ENCODE measurements at regions not wholly inside any gene's neighbourhood (a gene's known extent, or its start where the extent isn't known, plus 50 kb on each side); places are given as distances from the start of the nearest gene placed in this dataset.
"Not testable (repeated sequence)": the region's sequence is repeated elsewhere in the genome, so short reads cannot be mapped to it uniquely, and the experiment has no call there.

- H3K4me3 ChIP-seq (replicated peaks in 1 of 3); H3K27me3 ChIP-seq; H3K36me3 ChIP-seq; DNase-seq; intact Hi-C loops (cut with DNase I); H3K9me3 ChIP-seq; H3K4me1 ChIP-seq; H3K27ac ChIP-seq: not testable (repeated sequence)
- 75 to 82% methylated on average over 2 of the region's 2 CpGs for WGBS, 2 donors
Measured at GRCh38 chr17:27099266-27099665, 194.6 kb upstream of the WSB1 start.

- intact Hi-C loops (cut with DNase I); DNase-seq: not testable (repeated sequence)
Measured at GRCh38 chr17:27104605-27105221, 189.2 kb upstream of the WSB1 start.

GRCh38 chr17:27105636-27106035 lies 188.3 kb upstream of the WSB1 start:
- Histone ChIP-seq H3K36me3 (no peaks in the 10 kb centered on the region), H3K27me3 (no peaks in the 10 kb centered on the region), H3K27ac (no peak overlapping the region), H3K4me1 (no peaks in the 10 kb centered on the region), H3K4me3 (replicated peaks in 1 of 3) (no peak overlapping the region), H3K9me3 (no peaks in the 10 kb centered on the region)
- TF ChIP-seq CTCF (IDR thresholded peaks at IDR 0.05): no peak
- TF ChIP-seq POLR2A (IDR thresholded peaks at IDR 0.05): no peak
- no peak for DNase-seq
- 65% methylated on average over 3 of the region's 3 CpGs for WGBS, 2 donors
- intact Hi-C loops (cut with DNase I): no loop called here

More at GRCh38 chr17:27104605-27105221, 189.2 kb upstream of the WSB1 start:
- not testable (repeated sequence) for H3K36me3 ChIP-seq; H3K4me3 ChIP-seq (replicated peaks in 1 of 3); H3K9me3 ChIP-seq; H3K27me3 ChIP-seq; H3K4me1 ChIP-seq; H3K27ac ChIP-seq
- 84 to 89% methylated on average over 28 to 30 of the region's 31 CpGs for WGBS, 2 donors

- no peaks in the 10 kb centered on the region for H3K36me3 ChIP-seq
- no peaks in the 10 kb centered on the region for H3K27me3 ChIP-seq
- DNase-seq: no peak
- TF ChIP-seq CTCF (IDR thresholded peaks at IDR 0.05): no peak
- TF ChIP-seq POLR2A (IDR thresholded peaks at IDR 0.05): no peak
- 46 to 48% methylated on average over 2 of the region's 2 CpGs for WGBS, 2 donors
- no peak overlapping the region for H3K27ac ChIP-seq
- intact Hi-C loops (cut with DNase I): no loop called here
- H3K4me3 ChIP-seq (replicated peaks in 1 of 3): no peak overlapping the region
- no peaks in the 10 kb centered on the region for H3K4me1 ChIP-seq
- H3K9me3 ChIP-seq: no peaks in the 10 kb centered on the region
Measured at GRCh38 chr17:27106347-27106981, 187.4 kb upstream of the WSB1 start.

- Histone ChIP-seq H3K4me3 (replicated peaks in 1 of 3) (no peak overlapping the region), H3K9me3 (no peaks in the 10 kb centered on the region), H3K36me3 (no peaks in the 10 kb centered on the region), H3K27me3 (no peaks in the 10 kb centered on the region), H3K27ac (no peak overlapping the region), H3K4me1 (no peaks in the 10 kb centered on the region)
- 64 to 72% methylated on average over 2 of the region's 2 CpGs for WGBS, 2 donors
- intact Hi-C loops (cut with DNase I): no loop called here
- TF ChIP-seq POLR2A (IDR thresholded peaks at IDR 0.05) (no peak), CTCF (IDR thresholded peaks at IDR 0.05) (no peak)
- no peak for DNase-seq
Measured at GRCh38 chr17:27106982-27107360, 186.9 kb upstream of the WSB1 start.

DNA sequence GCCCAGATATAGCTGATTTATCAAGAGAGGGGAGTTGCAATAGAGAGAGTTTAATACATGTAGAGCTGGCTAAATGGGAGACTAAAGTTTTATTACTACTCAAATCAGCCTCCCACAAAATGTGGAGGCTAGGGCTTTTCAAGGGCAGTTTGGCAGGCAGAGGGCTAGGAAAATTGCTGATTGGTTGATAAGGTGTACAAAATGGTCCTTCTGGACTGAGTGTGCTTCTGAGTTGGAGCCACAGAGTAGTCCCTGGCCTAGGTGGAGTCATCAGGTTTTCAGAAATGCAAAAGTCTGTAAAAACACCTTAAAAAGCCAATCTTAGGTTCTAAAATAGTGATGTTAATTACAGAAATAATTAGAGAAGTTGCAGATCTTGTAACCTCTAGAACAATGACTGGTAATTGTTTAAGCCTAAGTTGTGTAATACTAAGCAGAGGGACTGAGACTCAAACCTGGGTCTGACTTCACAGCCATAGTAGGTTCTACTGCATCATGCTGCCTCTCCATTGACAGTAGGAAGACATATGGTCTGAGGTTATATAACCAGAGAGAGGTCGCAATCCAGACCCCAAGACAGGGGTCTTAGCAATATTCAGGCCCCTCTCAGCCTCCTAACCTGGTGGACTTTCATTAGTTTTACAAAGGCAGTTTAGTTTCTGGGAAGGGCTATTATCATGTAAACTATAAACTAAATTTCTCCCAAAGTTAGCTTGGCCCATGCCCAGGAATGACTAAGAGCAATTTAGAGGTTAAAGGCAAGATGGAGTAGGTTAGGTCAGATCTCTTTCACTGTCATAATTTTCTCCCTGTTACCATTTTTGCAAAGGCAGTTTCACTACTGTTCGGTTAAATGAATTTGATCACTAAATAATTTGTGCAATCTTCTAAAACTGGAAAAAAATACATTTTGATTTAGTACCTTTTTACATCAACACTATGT lies 186.3 kb upstream of the WSB1 start:
- H3K27me3 ChIP-seq; H3K9me3 ChIP-seq; intact Hi-C loops (cut with DNase I); H3K4me1 ChIP-seq; DNase-seq; H3K36me3 ChIP-seq; H3K4me3 ChIP-seq (replicated peaks in 1 of 3); H3K27ac ChIP-seq: not testable (repeated sequence)
- 58 to 68% methylated on average over 2 of the region's 2 CpGs for WGBS, 2 donors

Measured in thyroid gland (tissue), 4 donors.